Kidney epithelial cell (primary cell): ENCODE measurements at regions not wholly inside any gene's neighbourhood (a gene's known extent, or its start where the extent isn't known, plus 50 kb on each side); places are given as distances from the start of the nearest gene placed in this dataset.
"Not testable (repeated sequence)": the region's sequence is repeated elsewhere in the genome, so short reads cannot be mapped to it uniquely, and the experiment has no call there.

Source experiments
- DNase-seq: peaks from one replicate; pipeline ENCODE4 v3.0.0-alpha.2; 2010; ENCODE audit warnings: low read depth
- H3K27me3 ChIP-seq: 2 replicates; pipeline ENCODE4 v1.6.0; 2011; ENCODE audit warnings: low read length; ENCODE audit not compliant: control insufficient read depth, insufficient read depth
- H3K36me3 ChIP-seq: 2 replicates; pipeline ENCODE4 v1.5.1; 2011; ENCODE audit warnings: low read length; ENCODE audit not compliant: control insufficient read depth, insufficient read depth
- H3K4me3 ChIP-seq: 2 replicates; pipeline ENCODE4 v1.5.1; 2011; ENCODE audit warnings: low read depth, mild to moderate bottlenecking, control low read depth, low read length
- CTCF ChIP-seq: IDR thresholded peaks from 2 replicates; pipeline ENCODE4 v1.5.1; 2011; ENCODE audit warnings: mild to moderate bottlenecking, moderate library complexity, low read length, control low read depth, inconsistent platforms; ENCODE audit not compliant: insufficient read depth, poor library complexity, severe bottlenecking

DNA sequence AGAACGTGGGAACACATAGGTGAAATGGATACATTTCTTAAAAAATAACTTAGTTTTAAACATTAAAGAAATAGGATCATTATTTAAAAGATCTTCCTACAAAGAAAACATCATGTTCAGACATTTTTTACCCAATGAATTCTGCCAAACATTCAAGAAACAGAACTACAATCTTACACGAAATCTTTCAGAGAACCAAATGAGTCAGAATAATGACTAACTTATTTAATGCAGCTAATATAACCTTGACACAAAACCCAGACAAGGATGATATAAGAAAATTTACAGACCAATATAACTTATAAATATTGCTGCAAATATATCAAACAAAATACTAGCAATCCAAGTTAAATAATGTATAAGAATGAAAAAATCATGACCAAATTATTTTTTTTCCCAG is 220.1 kb upstream of the KCNK2 start:
- H3K4me3 ChIP-seq: no peak overlapping the region
- no peak for TF ChIP-seq CTCF
- no peaks in the 10 kb centered on the region for H3K36me3 ChIP-seq
- no peak for DNase-seq
- H3K27me3 ChIP-seq: no peaks in the 10 kb centered on the region

GRCh38 chr1:214864896-214865688 is 217.4 kb upstream of the KCNK2 start:
- no peaks in the 10 kb centered on the region for H3K27me3 ChIP-seq
- TF ChIP-seq CTCF: no peak
- no peak overlapping the region for H3K4me3 ChIP-seq
- DNase-seq: peak; percentile 35
- no peaks in the 10 kb centered on the region for H3K36me3 ChIP-seq

- not testable (repeated sequence) for H3K4me3 ChIP-seq, H3K36me3 ChIP-seq, H3K27me3 ChIP-seq, DNase-seq
These were observed 212.1 kb upstream of the KCNK2 start for GRCh38 chr1:214870426-214870825.

DNA sequence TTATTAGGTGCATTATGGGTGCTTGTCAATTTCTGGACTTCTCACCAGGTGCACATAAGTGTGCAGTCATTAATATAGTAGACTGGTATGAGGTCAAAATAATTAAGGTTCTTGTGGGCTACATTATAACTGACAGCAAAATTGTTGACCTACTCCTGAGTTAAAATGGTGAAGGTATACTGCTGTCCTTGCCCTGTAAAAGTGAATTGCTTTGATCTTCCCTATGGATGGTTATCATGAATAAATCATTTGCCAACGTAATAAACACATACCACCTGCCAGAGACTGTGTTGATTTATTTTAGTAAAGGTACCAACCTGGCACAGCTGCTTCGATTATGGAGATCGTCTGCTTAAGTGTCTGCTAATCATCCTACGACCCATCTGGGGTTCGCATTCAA is 201.6 kb upstream of the KCNK2 start:
- H3K27me3 ChIP-seq: no peaks in the 10 kb centered on the region
- DNase-seq: no peak
- no peaks in the 10 kb centered on the region for H3K36me3 ChIP-seq
- H3K4me3 ChIP-seq: no peak overlapping the region
- no peak for TF ChIP-seq CTCF

DNA sequence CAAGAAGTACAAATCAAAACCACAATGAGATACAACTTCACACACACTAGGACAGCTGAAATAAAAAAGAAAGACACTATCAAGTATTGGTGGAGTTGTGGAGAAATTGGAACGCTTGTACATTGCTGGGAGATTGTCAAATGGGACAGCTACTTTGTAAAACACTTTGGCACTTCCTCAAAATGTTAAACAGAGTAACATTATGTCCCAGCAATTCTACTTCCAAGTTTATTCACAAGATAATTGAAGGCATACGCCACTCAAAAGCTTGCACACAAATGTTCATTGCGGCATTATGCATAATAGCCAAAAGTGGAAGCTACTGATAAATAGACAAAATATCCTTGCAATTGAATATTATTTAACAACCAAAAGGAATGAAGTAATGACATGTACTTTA is 199.9 kb upstream of the KCNK2 start:
- Histone ChIP-seq H3K27me3 (no peaks in the 10 kb centered on the region), H3K36me3 (no peaks in the 10 kb centered on the region), H3K4me3 (no peak overlapping the region)
- no peak for TF ChIP-seq CTCF
- no peak for DNase-seq

DNA sequence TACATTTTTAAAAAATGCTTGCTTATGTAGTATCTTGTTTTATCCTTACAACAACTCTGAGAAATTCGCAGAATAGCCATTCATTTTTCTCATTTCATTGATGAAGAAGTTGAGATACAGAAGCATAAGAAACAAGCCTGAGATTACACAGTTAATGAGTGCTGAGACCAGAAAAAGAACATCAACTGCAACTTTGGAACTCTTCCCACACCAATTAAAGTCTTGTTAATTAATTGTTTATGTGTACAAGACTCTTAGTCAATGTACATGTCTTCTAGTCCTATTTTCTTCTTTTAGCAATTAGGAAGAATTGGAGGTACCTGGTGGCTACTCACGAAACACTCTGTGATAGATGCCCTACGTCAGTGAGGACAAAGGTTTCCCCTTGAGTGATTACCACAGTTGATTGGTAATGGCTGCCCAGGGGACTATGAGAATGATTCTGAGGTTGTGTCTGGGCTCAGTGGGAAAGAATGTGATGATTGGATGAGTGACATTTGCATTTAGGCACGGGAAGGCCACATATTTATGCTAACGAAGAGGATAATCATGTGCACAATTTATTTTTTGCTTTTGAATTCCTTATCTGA is 187.4 kb upstream of the KCNK2 start:
- no peak for TF ChIP-seq CTCF
- no peaks in the 10 kb centered on the region for H3K27me3 ChIP-seq
- DNase-seq: no peak
- H3K36me3 ChIP-seq: no peaks in the 10 kb centered on the region
- H3K4me3 ChIP-seq: no peak overlapping the region
